ENCODE measurements at regions not wholly inside any gene's neighbourhood (a gene's known extent, or its start where the extent isn't known, plus 50 kb on each side); places are given as distances from the start of the nearest gene placed in this dataset.

GRCh38 chrX:109879991-109880390 is 122.9 kb upstream of the TMEM164 start:
- no peaks in the 10 kb centered on the region for H3K9me1 ChIP-seq (ENCODE audit: control insufficient read depth, extremely low read depth, insufficient read depth, low read length)
- no peaks in the 10 kb centered on the region for H3K79me2 ChIP-seq (ENCODE audit: control insufficient read depth, insufficient read depth, low read length)
- DNase-seq (ENCODE audit: low read depth, low spot score): no peak
- H3K9me3 ChIP-seq (ENCODE audit: control insufficient read depth, low read depth, low read length): no peaks in the 10 kb centered on the region
- H3K27me3 ChIP-seq (ENCODE audit: control insufficient read depth, extremely low read depth, insufficient read depth, low read length): no peaks in the 10 kb centered on the region
- dilution Hi-C loops (cut with MboI; ENCODE audit: extremely low pct_ligation_motif_present, low sequenced_read_pairs): no loop called here
- H2AFZ ChIP-seq (ENCODE audit: control insufficient read depth, low read length): no peak overlapping the region
- no peak overlapping the region for H3K4me3 ChIP-seq (ENCODE audit: control insufficient read depth in 2 of 3, extremely low read depth in 1 of 3, insufficient read depth in 2 of 3, low read depth in 1 of 3, low read length in 3 of 3)
- H3K4me1 ChIP-seq (ENCODE audit: control insufficient read depth, extremely low read depth, insufficient read depth, low read length): no peaks in the 10 kb centered on the region
- no peaks in the 10 kb centered on the region for H4K20me1 ChIP-seq (ENCODE audit: control insufficient read depth, extremely low read depth, insufficient read depth, low read length)
- no peaks in the 10 kb centered on the region for H3K36me3 ChIP-seq (ENCODE audit: control insufficient read depth in 2 of 2, extremely low read depth in 1 of 2, insufficient read depth in 2 of 2, low read length in 2 of 2)
- H3K4me2 ChIP-seq (ENCODE audit: control insufficient read depth, extremely low read depth, insufficient read depth, low read depth, low read length): no peak overlapping the region
- no peak overlapping the region for H3K27ac ChIP-seq (ENCODE audit: control insufficient read depth, insufficient read depth, low read length)
- no peak for FAIRE-seq
- H3K9ac ChIP-seq (ENCODE audit: control insufficient read depth, extremely low read depth, insufficient read depth, low read length): no peak overlapping the region
- no peak for TF ChIP-seq EZH2 (IDR thresholded peaks at IDR 0.05; ENCODE audit: low read length)

- Histone ChIP-seq H3K79me2 (ENCODE audit: control insufficient read depth, insufficient read depth, low read length) (no peaks in the 10 kb centered on the region), H3K9ac (ENCODE audit: control insufficient read depth, extremely low read depth, insufficient read depth, low read length) (no peak overlapping the region), H4K20me1 (ENCODE audit: control insufficient read depth, extremely low read depth, insufficient read depth, low read length) (no peaks in the 10 kb centered on the region), H3K36me3 (ENCODE audit: control insufficient read depth in 2 of 2, extremely low read depth in 1 of 2, insufficient read depth in 2 of 2, low read length in 2 of 2) (no peaks in the 10 kb centered on the region), H3K4me2 (ENCODE audit: control insufficient read depth, extremely low read depth, insufficient read depth, low read depth, low read length) (no peak overlapping the region), H3K4me3 (ENCODE audit: control insufficient read depth in 2 of 3, extremely low read depth in 1 of 3, insufficient read depth in 2 of 3, low read depth in 1 of 3, low read length in 3 of 3) (no peak overlapping the region), H3K27me3 (ENCODE audit: control insufficient read depth, extremely low read depth, insufficient read depth, low read length) (no peaks in the 10 kb centered on the region), H3K9me3 (ENCODE audit: control insufficient read depth, low read depth, low read length) (no peaks in the 10 kb centered on the region), H3K27ac (ENCODE audit: control insufficient read depth, insufficient read depth, low read length) (no peak overlapping the region), H3K9me1 (ENCODE audit: control insufficient read depth, extremely low read depth, insufficient read depth, low read length) (no peaks in the 10 kb centered on the region), H3K4me1 (ENCODE audit: control insufficient read depth, extremely low read depth, insufficient read depth, low read length) (no peaks in the 10 kb centered on the region), H2AFZ (ENCODE audit: control insufficient read depth, low read length) (no peak overlapping the region)
- DNase-seq (ENCODE audit: low read depth, low spot score) (no peak), FAIRE-seq (no peak)
- dilution Hi-C loops (cut with MboI; ENCODE audit: extremely low pct_ligation_motif_present, low sequenced_read_pairs): no loop called here
- TF ChIP-seq CTCF (optimal IDR thresholded peaks at IDR 0.05 in 1 of 3, IDR thresholded peaks at IDR 0.05 in 1 of 3, conservative IDR thresholded peaks at IDR 0.05 in 1 of 3; ENCODE audit: extremely low read depth in 1 of 3, insufficient read depth in 2 of 3, low read length in 3 of 3): no peak
- no peak for TF ChIP-seq EZH2 (IDR thresholded peaks at IDR 0.05; ENCODE audit: low read length)
Observed at GRCh38 chrX:109880629-109881028, 122.3 kb upstream of the TMEM164 start.

GRCh38 chrX:109886122-109886761 is 116.7 kb upstream of the TMEM164 start:
- Histone ChIP-seq H3K36me3 (ENCODE audit: control insufficient read depth in 2 of 2, extremely low read depth in 1 of 2, insufficient read depth in 2 of 2, low read length in 2 of 2) (no peaks in the 10 kb centered on the region), H3K27ac (ENCODE audit: control insufficient read depth, insufficient read depth, low read length) (no peak overlapping the region), H3K4me2 (ENCODE audit: control insufficient read depth, extremely low read depth, insufficient read depth, low read depth, low read length) (no peak overlapping the region), H3K27me3 (ENCODE audit: control insufficient read depth, extremely low read depth, insufficient read depth, low read length) (peaks cover 9% of the 10 kb centered on the region), H3K9ac (ENCODE audit: control insufficient read depth, extremely low read depth, insufficient read depth, low read length) (no peak overlapping the region), H3K9me3 (ENCODE audit: control insufficient read depth, low read depth, low read length) (no peaks in the 10 kb centered on the region), H4K20me1 (ENCODE audit: control insufficient read depth, extremely low read depth, insufficient read depth, low read length) (no peaks in the 10 kb centered on the region), H3K4me3 (ENCODE audit: control insufficient read depth in 2 of 3, extremely low read depth in 1 of 3, insufficient read depth in 2 of 3, low read depth in 1 of 3, low read length in 3 of 3) (no peak overlapping the region), H3K79me2 (ENCODE audit: control insufficient read depth, insufficient read depth, low read length) (no peaks in the 10 kb centered on the region), H2AFZ (ENCODE audit: control insufficient read depth, low read length) (no peak overlapping the region), H3K9me1 (ENCODE audit: control insufficient read depth, extremely low read depth, insufficient read depth, low read length) (no peaks in the 10 kb centered on the region), H3K4me1 (ENCODE audit: control insufficient read depth, extremely low read depth, insufficient read depth, low read length) (no peaks in the 10 kb centered on the region)
- TF ChIP-seq EZH2 (IDR thresholded peaks at IDR 0.05; ENCODE audit: low read length) (no peak), CTCF (optimal IDR thresholded peaks at IDR 0.05 in 1 of 3, IDR thresholded peaks at IDR 0.05 in 1 of 3, conservative IDR thresholded peaks at IDR 0.05 in 1 of 3; ENCODE audit: extremely low read depth in 1 of 3, insufficient read depth in 2 of 3, low read length in 3 of 3) (peak; percentile 78 to 90 (median 84))
- dilution Hi-C loops (cut with MboI; ENCODE audit: extremely low pct_ligation_motif_present, low sequenced_read_pairs): no loop called here
- FAIRE-seq (peak; percentile 59), DNase-seq (ENCODE audit: low read depth, low spot score) (peak; percentile 7)

All from keratinocyte (primary cell).